Sigmoid colon (tissue), 3 donors: ENCODE measurements at regions not wholly inside any gene's neighbourhood (a gene's known extent, or its start where the extent isn't known, plus 50 kb on each side); places are given as distances from the start of the nearest gene placed in this dataset.
"Not testable (repeated sequence)": the region's sequence is repeated elsewhere in the genome, so short reads cannot be mapped to it uniquely, and the experiment has no call there.

Experiments
- CTCF ChIP-seq, 4 experiments: fragments of 450-650 bp in 3 of 4; fragments of 200-600 bp in 1 of 4; IDR thresholded peaks; one replicate each; pipeline ENCODE4 v1.5.1; 2016 to 2019; ENCODE audit warnings: antibody characterized with exemption in 4 of 4, mild to moderate bottlenecking in 3 of 4, moderate library complexity in 2 of 4
- POLR2A ChIP-seq, 2 donors: fragments of 450-650 bp; IDR thresholded peaks; one replicate each; pipeline ENCODE4 v1.6.1; 2016; ENCODE audit warnings: antibody characterized with exemption in 2 of 2, mild to moderate bottlenecking in 2 of 2, moderate library complexity in 2 of 2

GRCh38 chr6:78806792-78807191 lies 60.6 kb upstream of the IRAK1BP1 start:
- TF ChIP-seq POLR2A, CTCF (IDR thresholded peaks at IDR 0.05): not testable (repeated sequence)
